T-cell (primary cell): ENCODE measurements at regions not wholly inside any gene's neighbourhood (a gene's known extent, or its start where the extent isn't known, plus 50 kb on each side); places are given as distances from the start of the nearest gene placed in this dataset.

Experiments used
- ATAC-seq, 4 experiments: fragments of 200-7000 bp in 3 of 4; fragments of 150-1000 bp in 1 of 4; cut with Tn5 transposase; replicated peaks in 1 of 4; 1 replicate in 3 of 4; 2 replicates in 1 of 4; pipeline ENCODE4 v1.10.0; 2021; ENCODE audit warnings: moderate library complexity in 3 of 4, mild to moderate bottlenecking in 2 of 4, moderate number of reproducible peaks in 1 of 4
- CTCF ChIA-PET, 2 donors: fragments of 300-600 bp; sonication (Branson Sonifier 250); formaldehyde crosslinking; loops; one replicate each; lab custom pipeline; 2022; ENCODE audit warnings: antibody characterized with exemption in 2 of 2; lab: Charles Lee
- POLR2A ChIA-PET, 2 donors: fragments of 300-600 bp; sonication (Branson Sonifier 250); formaldehyde crosslinking; loops; one replicate each; lab custom pipeline; 2022; ENCODE audit warnings: antibody characterized with exemption in 2 of 2; lab: Charles Lee
- DNase-seq, 35 experiments: peaks; one replicate each; pipeline versions ENCODE4 v3.0.0 to v3.0.0-alpha.2; 2013 to 2023
- H3K27ac ChIP-seq: one replicate; pipeline ENCODE4 v1.5.1; 2013; ENCODE audit warnings: low read length
- H3K27me3 ChIP-seq, 2 experiments: replicated peaks in 1 of 2; 1 replicate in 1 of 2; 2 replicates in 1 of 2; pipeline versions ENCODE4 v1.6.1 to v1.7.0; 2013; ENCODE audit warnings: low read length in 1 of 2, mixed read lengths in 1 of 2; ENCODE audit not compliant: control insufficient read depth in 2 of 2, insufficient read depth in 2 of 2; ENCODE audit errors: extremely low read depth in 1 of 2
- H3K36me3 ChIP-seq, 2 donors: 1 replicate in 1 of 2; 2 replicates in 1 of 2; pipeline versions ENCODE4 v1.6.1 to v1.7.0; 2013; ENCODE audit warnings: low read length in 1 of 2; ENCODE audit not compliant: control insufficient read depth in 2 of 2, insufficient read depth in 1 of 2; ENCODE audit errors: extremely low read depth in 1 of 2
- H3K4me1 ChIP-seq, 2 experiments: 1 replicate in 1 of 2; 2 replicates in 1 of 2; pipeline versions ENCODE4 v1.6.1 to v1.7.0; 2013; ENCODE audit warnings: low read length in 2 of 2, mixed read lengths in 1 of 2; ENCODE audit not compliant: insufficient read depth in 2 of 2, control insufficient read depth in 1 of 2; ENCODE audit errors: extremely low read depth in 1 of 2
- H3K4me3 ChIP-seq, 2 donors: 1 replicate in 1 of 2; 2 replicates in 1 of 2; pipeline versions ENCODE4 v1.5.1 to v1.7.0; 2013; ENCODE audit warnings: mild to moderate bottlenecking in 2 of 2, low read length in 1 of 2, moderate library complexity in 1 of 2; ENCODE audit not compliant: control insufficient read depth in 1 of 2; ENCODE audit errors: extremely low read depth in 1 of 2
- H3K9me3 ChIP-seq: 2 replicates; pipeline ENCODE4 v1.7.0; 2013
- H3K27ac Mint-ChIP-seq, 2 donors: one replicate each; pipeline ENCODE4 v1.8.0; 2020 to 2021; ENCODE audit warnings: mild to moderate bottlenecking in 2 of 2, mixed read lengths in 2 of 2
- H3K27me3 Mint-ChIP-seq, 2 donors: one replicate each; pipeline ENCODE4 v1.8.0; 2021 to 2022; ENCODE audit warnings: mixed read lengths in 2 of 2
- H3K36me3 Mint-ChIP-seq: one replicate; pipeline ENCODE4 v1.8.0; 2021; ENCODE audit warnings: mixed read lengths
- H3K4me1 Mint-ChIP-seq, 3 donors: one replicate each; pipeline ENCODE4 v1.8.0; 2020 to 2022; ENCODE audit warnings: mixed read lengths in 3 of 3, mild to moderate bottlenecking in 1 of 3
- H3K4me3 Mint-ChIP-seq, 3 donors: one replicate each; pipeline ENCODE4 v1.8.0; 2020 to 2022; ENCODE audit warnings: mild to moderate bottlenecking in 3 of 3, mixed read lengths in 3 of 3, moderate library complexity in 3 of 3
- H3K9me3 Mint-ChIP-seq, 3 donors: one replicate each; pipeline ENCODE4 v1.8.0; 2020 to 2022; ENCODE audit warnings: mixed read lengths in 3 of 3
- WGBS: methylation state at CpG from one replicate; pipeline ENCODE4 v1.1.5; 2013; ENCODE audit warnings: missing lambda C conversion rate; ENCODE audit not compliant: insufficient coverage; 5-methylcytosine and 5-hydroxymethylcytosine counted together

GRCh38 chr3:67896130-67896529, 241.7 kb upstream of the SUCLG2 start:
- no peaks in the 10 kb centered on the region for H3K4me1 ChIP-seq
- no peaks in the 10 kb centered on the region for H3K27me3 ChIP-seq
- no peaks in the 10 kb centered on the region for H3K9me3 ChIP-seq
- H3K36me3 ChIP-seq: no peaks in the 10 kb centered on the region
- H3K4me1 Mint-ChIP-seq: no peaks in the 10 kb centered on the region
- H3K27me3 Mint-ChIP-seq: peaks cover 0 to 3% of the 10 kb centered on the region in 2 donors
- no peak overlapping the region for H3K27ac Mint-ChIP-seq
- ATAC-seq (no peak), DNase-seq (no peak)
- CTCF ChIA-PET: no interaction called here
- peaks cover 1 to 3% (median 1%) of the 10 kb centered on the region in 3 donors for H3K9me3 Mint-ChIP-seq
- POLR2A ChIA-PET: no interaction called here
- no peak overlapping the region for H3K4me3 ChIP-seq
- no peaks in the 10 kb centered on the region for H3K36me3 Mint-ChIP-seq
- no peak overlapping the region for H3K27ac ChIP-seq
- H3K4me3 Mint-ChIP-seq: no peak overlapping the region
- no CpG with 5 or more reads among the region's 1 CpG for whole genome bisulfite sequencing

GRCh38 chr3:67894510-67894909, 240.1 kb upstream of the SUCLG2 start:
- Mint-ChIP-seq H3K4me3 (no peak overlapping the region), H3K9me3 (peaks cover 11 to 12% (median 11%) of the 10 kb centered on the region in 3 donors), H3K27ac (no peak overlapping the region), H3K4me1 (no peaks in the 10 kb centered on the region), H3K36me3 (no peaks in the 10 kb centered on the region), H3K27me3 (peaks cover 0 to 3% of the 10 kb centered on the region in 2 donors)
- H3K4me1 ChIP-seq: no peaks in the 10 kb centered on the region
- no CpG with 5 or more reads among the region's 4 CpGs for WGBS
- DNase-seq (no peak), ATAC-seq (no peak)
- H3K36me3 ChIP-seq: no peaks in the 10 kb centered on the region
- no peak overlapping the region for H3K27ac ChIP-seq
- CTCF ChIA-PET: no interaction called here
- no peaks in the 10 kb centered on the region for H3K9me3 ChIP-seq
- H3K27me3 ChIP-seq: no peaks in the 10 kb centered on the region
- POLR2A ChIA-PET: no interaction called here
- no peak overlapping the region for H3K4me3 ChIP-seq

GRCh38 chr3:67884345-67884744, 229.9 kb upstream of the SUCLG2 start:
- ChIA-PET CTCF (no interaction called here), POLR2A (no interaction called here)
- no CpG with 5 or more reads among the region's 1 CpG for WGBS
- no peak overlapping the region for H3K4me3 ChIP-seq
- peaks cover 0 to 11% (median 10%) of the 10 kb centered on the region in 3 donors for H3K9me3 Mint-ChIP-seq
- H3K27me3 ChIP-seq: no peaks in the 10 kb centered on the region
- H3K27ac Mint-ChIP-seq: no peak overlapping the region
- H3K36me3 Mint-ChIP-seq: no peaks in the 10 kb centered on the region
- H3K9me3 ChIP-seq: no peaks in the 10 kb centered on the region
- H3K36me3 ChIP-seq: no peaks in the 10 kb centered on the region
- DNase-seq (no peak), ATAC-seq (no peak)
- H3K4me1 ChIP-seq: no peaks in the 10 kb centered on the region
- no peak overlapping the region for H3K27ac ChIP-seq
- H3K4me3 Mint-ChIP-seq: no peak overlapping the region
- peaks cover 0 to 7% of the 10 kb centered on the region in 2 donors for H3K27me3 Mint-ChIP-seq
- H3K4me1 Mint-ChIP-seq: no peaks in the 10 kb centered on the region

GRCh38 chr3:67883766-67884165, 229.4 kb upstream of the SUCLG2 start:
- Mint-ChIP-seq H3K36me3 (no peaks in the 10 kb centered on the region), H3K27ac (no peak overlapping the region), H3K27me3 (peaks cover 0 to 7% of the 10 kb centered on the region in 2 donors), H3K4me1 (no peaks in the 10 kb centered on the region), H3K4me3 (no peak overlapping the region), H3K9me3 (peaks cover 0 to 7% (median 7%) of the 10 kb centered on the region in 3 donors)
- CTCF ChIA-PET: no interaction called here
- H3K27ac ChIP-seq: no peak overlapping the region
- H3K4me3 ChIP-seq: no peak overlapping the region
- ATAC-seq (no peak), DNase-seq (no peak)
- POLR2A ChIA-PET: no interaction called here
- H3K9me3 ChIP-seq: no peaks in the 10 kb centered on the region
- no peaks in the 10 kb centered on the region for H3K4me1 ChIP-seq
- WGBS: no CpG with 5 or more reads among the region's 2 CpGs
- H3K27me3 ChIP-seq: no peaks in the 10 kb centered on the region
- no peaks in the 10 kb centered on the region for H3K36me3 ChIP-seq

- Histone ChIP-seq H3K9me3 (no peaks in the 10 kb centered on the region), H3K4me1 (no peaks in the 10 kb centered on the region), H3K27ac (no peak overlapping the region), H3K36me3 (no peaks in the 10 kb centered on the region), H3K4me3 (no peak overlapping the region), H3K27me3 (no peaks in the 10 kb centered on the region)
- H3K27ac Mint-ChIP-seq: no peak overlapping the region
- DNase-seq (no peak), ATAC-seq (no peak)
- ChIA-PET CTCF (interaction anchor here in 1 of 2 donors (1.1 kb wide), 1 partner anchor 374 kb away, joined by 3 read pairs; no protein-coding TSS in a partner anchor), POLR2A (no interaction called here)
- H3K36me3 Mint-ChIP-seq: no peaks in the 10 kb centered on the region
- WGBS: 17% methylated on average over 1 of the region's 5 CpGs
- peaks cover 0 to 5% (median 2%) of the 10 kb centered on the region in 3 donors for H3K9me3 Mint-ChIP-seq
- H3K27me3 Mint-ChIP-seq: peaks cover 0 to 7% of the 10 kb centered on the region in 2 donors
- H3K4me1 Mint-ChIP-seq: no peaks in the 10 kb centered on the region
- H3K4me3 Mint-ChIP-seq: no peak overlapping the region
These were observed 228.6 kb upstream of the SUCLG2 start for GRCh38 chr3:67882981-67883380.

GRCh38 chr3:67876261-67876660, 221.8 kb upstream of the SUCLG2 start:
- Histone ChIP-seq H3K9me3 (no peaks in the 10 kb centered on the region), H3K4me1 (no peaks in the 10 kb centered on the region), H3K27ac (no peak overlapping the region), H3K27me3 (no peaks in the 10 kb centered on the region), H3K4me3 (no peak overlapping the region), H3K36me3 (no peaks in the 10 kb centered on the region)
- POLR2A ChIA-PET: no interaction called here
- DNase-seq: no peak
- no CpG with 5 or more reads among the region's 2 CpGs for WGBS
- ATAC-seq: no peak
- CTCF ChIA-PET: no interaction called here
- H3K4me3 Mint-ChIP-seq: no peak overlapping the region
- no peak overlapping the region for H3K27ac Mint-ChIP-seq
- no peaks in the 10 kb centered on the region for H3K36me3 Mint-ChIP-seq
- no peaks in the 10 kb centered on the region for H3K27me3 Mint-ChIP-seq
- no peaks in the 10 kb centered on the region for H3K9me3 Mint-ChIP-seq
- H3K4me1 Mint-ChIP-seq: no peaks in the 10 kb centered on the region

- ChIA-PET POLR2A (no interaction called here), CTCF (no interaction called here)
- Histone ChIP-seq H3K27ac (no peak overlapping the region), H3K4me3 (no peak overlapping the region), H3K4me1 (no peaks in the 10 kb centered on the region), H3K36me3 (no peaks in the 10 kb centered on the region), H3K27me3 (no peaks in the 10 kb centered on the region), H3K9me3 (no peaks in the 10 kb centered on the region)
- Mint-ChIP-seq H3K36me3 (no peaks in the 10 kb centered on the region), H3K27ac (no peak overlapping the region), H3K9me3 (no peaks in the 10 kb centered on the region), H3K27me3 (no peaks in the 10 kb centered on the region), H3K4me3 (no peak overlapping the region), H3K4me1 (no peaks in the 10 kb centered on the region)
- DNase-seq (no peak), ATAC-seq (no peak)
- WGBS: 90% methylated on average over 3 of the region's 3 CpGs
These were observed 221.4 kb upstream of the SUCLG2 start for GRCh38 chr3:67875858-67876257.
